GM19023 (cell line): ENCODE measurements at regions not wholly inside any gene's neighbourhood (a gene's known extent, or its start where the extent isn't known, plus 50 kb on each side); places are given as distances from the start of the nearest gene placed in this dataset.
A peak's percentile ranks its signal among the peaks of the same experiment; 100 is the strongest.
"Not testable (repeated sequence)": the region's sequence is repeated elsewhere in the genome, so short reads cannot be mapped to it uniquely, and the experiment has no call there.

Experiments used
- ATAC-seq: cut with Tn5 transposase; IDR thresholded peaks from one replicate; pipeline ENCODE4 v1.9.1; 2021; ENCODE audit warnings: mild to moderate bottlenecking, moderate library complexity; ENCODE audit not compliant: unreplicated experiment

DNA sequence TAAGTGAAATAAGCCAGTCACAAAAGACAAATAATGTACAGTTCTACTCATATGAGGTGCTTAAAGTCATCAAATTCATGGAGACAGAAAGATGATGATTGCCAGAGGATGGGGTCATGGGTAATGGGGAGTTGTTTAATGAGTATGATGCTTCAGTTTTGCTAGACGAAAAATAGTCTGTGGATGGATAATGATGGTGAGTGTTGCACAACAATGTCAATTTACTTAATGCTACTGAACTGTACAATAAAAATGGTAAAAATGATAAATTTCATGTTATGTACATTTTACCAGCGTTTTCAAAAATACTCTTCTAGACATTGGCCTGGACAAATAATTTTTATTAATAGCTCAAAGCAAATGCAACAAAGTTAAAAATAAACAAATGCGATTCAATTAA, 118.5 kb upstream of the KYNU start:
- no peak for ATAC-seq

DNA sequence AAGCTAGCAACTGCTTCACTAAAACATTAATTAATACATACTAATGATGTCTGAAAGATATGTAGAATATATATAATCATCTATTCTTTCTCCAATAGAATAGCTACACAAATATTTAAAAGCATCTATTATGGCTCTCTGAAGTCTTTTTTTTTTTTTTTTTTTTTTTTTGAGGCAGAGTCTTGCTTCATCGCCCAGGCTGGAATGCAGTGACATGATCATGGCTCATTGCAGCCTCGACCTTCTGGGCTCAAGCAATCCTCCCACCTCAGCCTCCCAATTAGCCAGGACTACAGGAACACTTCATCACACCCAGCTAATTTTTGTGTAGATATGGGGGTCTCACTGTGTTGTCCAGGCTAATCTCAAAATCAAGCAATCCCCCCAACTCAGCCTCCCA, 120.4 kb upstream of the KYNU start:
- no peak for ATAC-seq

DNA sequence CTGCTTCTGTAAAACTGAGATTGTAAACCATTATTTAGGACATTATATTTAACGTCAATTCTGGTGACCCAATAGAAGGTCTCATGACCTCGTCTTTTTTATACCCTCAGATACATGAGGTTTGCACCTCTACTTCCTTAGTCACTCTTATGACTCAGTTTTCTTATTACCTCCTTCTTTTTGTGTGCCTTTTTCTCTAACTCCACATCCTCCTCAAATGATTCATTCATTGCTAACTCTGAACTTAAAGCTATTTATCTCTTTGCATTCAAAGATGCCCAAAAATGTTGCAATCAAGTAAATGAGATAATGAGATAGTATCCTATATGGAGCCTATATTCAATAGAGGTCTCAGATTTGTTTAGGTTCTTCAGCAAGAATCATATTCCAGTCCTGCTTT, 121.0 kb upstream of the KYNU start:
- no peak for ATAC-seq

DNA sequence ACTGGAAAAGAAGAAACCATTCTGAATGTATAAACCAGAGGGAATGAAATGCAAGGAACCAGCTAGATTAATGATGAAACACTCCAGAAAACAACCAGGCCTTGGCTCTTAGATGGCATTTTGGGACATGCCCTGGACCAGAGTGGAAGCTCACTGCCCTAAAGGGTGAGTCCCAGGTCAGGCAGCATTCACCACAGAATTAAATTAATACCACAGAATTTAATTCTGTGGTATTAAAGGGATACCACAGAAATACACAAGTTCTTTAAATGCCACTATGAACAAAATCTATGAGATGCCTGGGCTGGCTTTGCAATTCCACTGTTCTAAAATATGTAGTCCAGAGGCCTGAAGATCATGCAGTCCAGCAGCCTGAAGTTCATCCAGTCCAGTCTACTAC, 122.3 kb upstream of the KYNU start:
- no peak for ATAC-seq

GRCh38 chr2:142754182-142754581, 123.3 kb upstream of the KYNU start:
- no peak for ATAC-seq

- no peak for ATAC-seq
Observed at GRCh38 chr2:142750858-142751257, 126.6 kb upstream of the KYNU start.

- ATAC-seq = no peak
Observed at GRCh38 chr2:142748559-142749099, 128.8 kb upstream of the KYNU start.

GRCh38 chr2:142745691-142746090, 131.8 kb upstream of the KYNU start:
- no peak for ATAC-seq

DNA sequence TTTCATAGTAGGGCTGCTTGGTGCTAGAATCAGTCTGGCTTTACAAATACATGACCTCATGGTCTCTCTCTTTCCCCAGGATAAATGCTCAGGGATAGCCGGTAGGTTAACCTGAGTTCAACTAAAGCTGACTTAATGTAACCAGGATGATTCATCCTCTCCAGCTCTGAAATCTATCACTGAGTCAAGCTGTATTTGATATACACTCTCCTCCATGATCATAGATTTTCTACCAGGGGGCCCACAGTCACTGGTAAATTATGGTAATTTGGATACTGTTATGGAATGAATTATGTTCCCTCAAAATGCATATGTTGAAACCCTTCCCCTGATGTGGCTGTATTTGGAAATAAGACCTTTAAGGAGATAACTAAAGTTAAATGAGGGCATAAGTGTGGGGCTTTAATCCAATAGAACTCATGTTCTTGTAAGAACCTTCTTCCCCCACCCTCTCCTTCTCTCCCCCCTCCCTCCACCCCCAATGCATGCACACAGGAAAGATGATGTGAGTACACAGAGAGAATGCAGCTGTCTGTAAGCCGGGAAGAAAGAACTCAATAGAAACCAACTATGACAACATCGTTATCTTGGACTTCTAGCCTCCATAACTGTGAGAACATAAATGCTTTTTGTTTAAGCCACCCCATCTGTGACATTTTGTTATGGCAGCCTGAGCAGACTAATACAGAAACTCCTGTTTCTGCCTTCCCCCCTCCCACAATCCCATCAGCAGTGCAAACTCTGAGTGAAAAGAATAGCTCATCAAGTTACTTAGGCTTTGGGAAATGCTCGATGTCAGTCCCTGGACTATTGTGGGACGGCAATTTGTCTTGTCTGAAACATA, 134.9 kb upstream of the KYNU start:
- peak; percentile 9 for ATAC-seq

- peak; percentile 60 for ATAC-seq
Observed at GRCh38 chr2:142741764-142742269, 135.6 kb upstream of the KYNU start.

DNA sequence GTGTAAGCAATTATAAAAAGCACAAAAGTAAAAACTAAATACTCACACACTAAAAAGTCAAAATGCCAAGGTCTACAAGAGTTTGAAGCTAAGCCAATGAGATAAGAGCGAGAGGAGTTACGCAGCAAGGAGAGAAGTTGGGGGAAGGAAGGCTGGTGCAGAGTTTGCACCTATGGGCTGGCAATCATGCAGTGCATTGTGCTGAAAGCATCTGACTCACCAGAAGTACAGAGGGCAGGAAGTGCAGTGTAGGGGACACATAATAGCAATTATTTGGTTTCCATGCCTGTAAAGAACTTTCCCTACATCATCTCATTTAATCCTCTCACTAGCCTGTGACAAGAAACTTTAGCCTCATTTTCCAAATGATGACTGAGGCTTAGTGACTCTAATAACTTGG, 142.7 kb upstream of the KYNU start:
- no peak for ATAC-seq

- ATAC-seq = no peak
Observed at GRCh38 chr2:142734231-142734630, 143.2 kb upstream of the KYNU start.

GRCh38 chr2:142729814-142730213, 147.7 kb upstream of the KYNU start:
- not testable (repeated sequence) for ATAC-seq

- not testable (repeated sequence) for ATAC-seq
Observed at GRCh38 chr2:142727821-142728478, 149.5 kb upstream of the KYNU start.

DNA sequence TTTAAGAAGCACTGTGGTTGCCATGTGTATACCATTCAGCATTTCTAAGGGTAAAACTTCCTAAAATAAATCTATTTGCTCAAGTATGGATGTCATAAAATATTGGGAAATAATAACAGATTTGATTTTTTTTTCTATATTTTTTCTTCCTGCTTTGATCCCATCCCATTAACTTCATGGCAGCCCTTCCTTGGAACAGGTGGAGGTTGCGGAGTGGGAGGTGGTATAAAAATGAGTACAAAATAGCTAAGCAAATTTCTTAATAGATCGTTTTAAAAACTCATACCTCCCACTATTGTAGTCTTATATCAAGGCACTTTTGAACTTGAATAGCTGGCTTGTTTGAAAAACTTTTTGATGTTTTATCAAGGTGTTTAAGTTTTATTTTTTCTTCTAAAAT, 152.1 kb upstream of the KYNU start:
- ATAC-seq = no peak

GRCh38 chr2:142724713-142725349, 152.6 kb upstream of the KYNU start:
- ATAC-seq = no peak

DNA sequence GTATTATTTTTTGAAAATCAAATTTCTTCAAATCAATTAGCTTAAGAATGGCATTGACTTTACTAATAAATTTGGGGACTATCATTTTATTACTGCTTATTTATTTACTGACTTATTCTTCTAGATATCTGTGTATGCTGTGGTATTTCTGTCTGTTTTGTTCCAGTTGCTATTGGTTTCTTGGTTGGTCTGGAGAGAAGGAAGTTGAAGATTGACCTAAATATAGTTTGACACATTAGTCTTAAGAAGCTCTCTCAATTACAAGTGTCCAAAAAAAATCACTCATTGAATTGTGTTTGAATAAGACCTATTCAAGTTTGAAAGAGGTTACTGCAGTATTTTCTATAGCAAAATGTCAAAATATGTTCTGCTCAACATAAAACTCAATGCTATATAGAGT, 153.3 kb upstream of the KYNU start:
- ATAC-seq = no peak

- ATAC-seq = peak; percentile 43
Observed at GRCh38 chr2:142723236-142723635, 154.2 kb upstream of the KYNU start.

DNA sequence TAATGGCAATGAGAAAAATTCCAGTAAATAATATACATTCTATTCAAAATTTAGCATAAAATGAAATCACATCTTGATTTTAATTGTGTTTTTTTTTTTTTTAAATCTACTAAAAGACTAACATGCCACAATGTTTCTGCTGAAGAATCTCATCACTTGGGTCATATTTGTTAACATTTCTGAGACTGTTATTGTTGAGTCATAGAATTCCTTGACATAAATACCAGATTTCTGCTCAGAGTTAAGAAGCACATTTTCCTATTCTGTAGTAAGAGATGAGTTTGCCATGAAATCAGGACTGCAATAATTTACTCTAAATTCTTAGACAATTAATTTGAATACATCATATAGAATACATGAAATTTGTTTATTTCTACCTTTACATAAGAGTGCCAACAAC, 154.9 kb upstream of the KYNU start:
- ATAC-seq = no peak

DNA sequence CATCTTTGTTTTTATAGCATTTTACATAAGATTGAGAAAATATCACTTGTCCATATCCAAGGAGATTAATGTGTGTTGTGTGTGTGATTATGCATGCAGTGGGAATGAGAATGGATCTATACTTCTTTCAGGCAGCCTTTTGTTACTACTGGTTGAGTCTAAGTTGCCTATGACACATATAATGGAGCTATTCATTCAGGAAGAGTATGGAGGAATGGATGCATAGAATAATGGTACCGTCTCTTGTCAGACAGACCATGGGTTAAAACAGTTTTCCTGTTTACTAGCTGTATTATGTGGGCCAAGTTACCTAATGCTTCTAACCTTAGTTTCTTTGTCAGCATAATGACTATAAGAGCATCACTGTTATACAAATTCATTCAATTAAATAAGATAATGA, 155.4 kb upstream of the KYNU start:
- no peak for ATAC-seq

GRCh38 chr2:142721015-142721414, 156.4 kb upstream of the KYNU start:
- ATAC-seq = no peak
